Skeletal muscle tissue (tissue), 3 donors: ENCODE measurements at regions not wholly inside any gene's neighbourhood (a gene's known extent, or its start where the extent isn't known, plus 50 kb on each side); places are given as distances from the start of the nearest gene placed in this dataset.
"Not testable (repeated sequence)": the region's sequence is repeated elsewhere in the genome, so short reads cannot be mapped to it uniquely, and the experiment has no call there.

Experiments
- H3K27ac ChIP-seq: one replicate; pipeline ENCODE4 v1.7.0; 2013; ENCODE audit warnings: mild to moderate bottlenecking, low read depth, low read length, inconsistent platforms
- H3K27me3 ChIP-seq, 3 donors: one replicate each; pipeline ENCODE4 v1.7.0; 2013; ENCODE audit warnings: low read length in 3 of 3; ENCODE audit not compliant: control insufficient read depth in 3 of 3, insufficient read depth in 3 of 3
- H3K36me3 ChIP-seq, 3 donors: one replicate each; pipeline ENCODE4 v1.7.0; 2013; ENCODE audit warnings: low read length in 3 of 3; ENCODE audit not compliant: control insufficient read depth in 3 of 3, insufficient read depth in 3 of 3
- H3K4me1 ChIP-seq, 3 donors: one replicate each; pipeline ENCODE4 v1.7.0; 2013; ENCODE audit warnings: low read length in 3 of 3, mild to moderate bottlenecking in 3 of 3; ENCODE audit not compliant: control insufficient read depth in 3 of 3, insufficient read depth in 3 of 3
- H3K4me3 ChIP-seq, 3 donors: one replicate each; pipeline ENCODE4 v1.7.0; 2013; ENCODE audit warnings: low read length in 3 of 3
- H3K9ac ChIP-seq, 3 donors: one replicate each; pipeline ENCODE4 v1.7.0; 2013; ENCODE audit warnings: low read length in 3 of 3, mild to moderate bottlenecking in 3 of 3, moderate library complexity in 2 of 3, low read depth in 1 of 3
- H3K9me3 ChIP-seq, 3 donors: one replicate each; pipeline ENCODE4 v1.7.0; 2013; ENCODE audit warnings: low read length in 3 of 3; ENCODE audit not compliant: control insufficient read depth in 3 of 3
- donor health status: Osteomylitis.

DNA sequence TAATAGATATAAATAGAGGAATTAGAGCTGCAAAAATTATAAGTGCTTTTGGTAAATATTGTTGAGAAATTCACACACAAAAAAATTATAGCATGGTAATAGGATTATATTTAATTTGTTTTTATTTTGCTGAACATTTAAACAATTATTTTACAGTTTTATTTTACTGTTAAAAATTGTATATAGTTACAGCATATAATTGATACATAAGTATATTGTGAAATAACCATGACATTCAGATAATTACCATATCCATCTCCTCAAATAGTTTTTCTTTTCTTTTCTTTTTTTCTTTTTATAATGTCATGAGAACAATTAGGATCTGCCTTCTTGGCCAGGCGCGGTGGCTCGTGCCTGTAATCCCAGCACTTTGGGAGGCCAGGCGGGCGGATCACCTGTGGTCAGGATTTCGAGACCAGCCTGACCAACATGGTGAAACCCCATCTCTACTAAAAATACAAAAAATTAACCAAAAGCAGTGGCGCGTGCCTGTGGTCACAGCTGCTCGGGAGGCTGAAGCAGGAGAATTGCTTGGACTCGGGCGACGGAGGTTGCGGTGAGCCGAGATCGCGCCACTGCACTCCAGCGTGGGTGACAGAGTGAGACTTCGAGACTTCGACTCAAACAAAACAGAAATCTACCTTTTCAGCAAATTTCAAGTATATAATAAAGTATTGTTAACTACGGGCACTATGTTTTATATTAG, 654.2 kb downstream of the TENT5A start:
- Histone ChIP-seq H3K9ac (no peak overlapping the region), H3K27ac (no peak overlapping the region), H3K36me3 (no peaks in the 10 kb centered on the region), H3K9me3 (peaks cover 0 to 2% (median 0%) of the 10 kb centered on the region in 3 donors), H3K4me1 (no peaks in the 10 kb centered on the region), H3K27me3 (no peaks in the 10 kb centered on the region), H3K4me3 (no peak overlapping the region)

DNA sequence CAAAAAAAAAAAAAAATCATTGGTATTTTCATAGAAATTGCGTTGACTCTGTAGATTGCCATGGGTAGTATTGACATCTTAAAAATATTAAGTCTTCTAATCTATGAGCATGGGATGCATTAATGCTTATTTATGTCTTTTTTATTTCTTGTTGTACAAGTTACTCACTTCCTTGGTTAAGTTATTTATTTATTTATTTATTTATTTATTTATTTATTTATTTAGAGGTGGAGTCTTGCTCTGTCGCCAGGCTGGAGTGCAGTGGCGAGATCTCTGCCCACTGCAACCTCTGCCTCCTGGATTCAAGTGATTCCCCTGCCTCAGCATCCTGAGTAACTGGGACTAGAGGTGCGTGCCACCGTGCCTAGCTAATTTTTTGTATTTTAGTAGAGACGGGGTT, 656.0 kb downstream of the TENT5A start:
- not testable (repeated sequence) for H3K4me3 ChIP-seq, H3K27me3 ChIP-seq, H3K27ac ChIP-seq, H3K9ac ChIP-seq, H3K9me3 ChIP-seq, H3K36me3 ChIP-seq, H3K4me1 ChIP-seq

DNA sequence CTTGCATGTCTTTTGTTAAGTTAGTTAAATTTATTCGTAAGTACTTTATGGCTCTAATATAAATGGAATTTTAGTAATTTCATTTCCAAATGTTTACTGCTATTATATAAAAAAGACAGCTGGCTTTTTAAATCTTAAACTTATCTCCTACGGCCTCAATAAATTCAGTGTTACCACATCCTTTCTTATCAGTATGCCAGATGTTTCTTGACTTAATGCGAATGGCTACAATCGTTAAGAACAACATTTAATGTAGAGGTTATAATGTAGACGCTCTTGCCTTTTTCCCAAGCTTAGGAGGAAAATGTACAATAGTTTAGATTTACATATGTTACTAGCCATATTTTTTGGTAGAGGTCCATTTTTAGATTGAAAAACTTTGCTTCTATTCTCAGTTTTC, 659.4 kb downstream of the TENT5A start:
- no peaks in the 10 kb centered on the region for H3K4me1 ChIP-seq
- H3K27me3 ChIP-seq, result no peaks in the 10 kb centered on the region
- H3K27ac ChIP-seq, result no peak overlapping the region
- H3K4me3 ChIP-seq, result no peak overlapping the region
- no peak overlapping the region for H3K9ac ChIP-seq
- no peaks in the 10 kb centered on the region for H3K9me3 ChIP-seq
- no peaks in the 10 kb centered on the region for H3K36me3 ChIP-seq

DNA sequence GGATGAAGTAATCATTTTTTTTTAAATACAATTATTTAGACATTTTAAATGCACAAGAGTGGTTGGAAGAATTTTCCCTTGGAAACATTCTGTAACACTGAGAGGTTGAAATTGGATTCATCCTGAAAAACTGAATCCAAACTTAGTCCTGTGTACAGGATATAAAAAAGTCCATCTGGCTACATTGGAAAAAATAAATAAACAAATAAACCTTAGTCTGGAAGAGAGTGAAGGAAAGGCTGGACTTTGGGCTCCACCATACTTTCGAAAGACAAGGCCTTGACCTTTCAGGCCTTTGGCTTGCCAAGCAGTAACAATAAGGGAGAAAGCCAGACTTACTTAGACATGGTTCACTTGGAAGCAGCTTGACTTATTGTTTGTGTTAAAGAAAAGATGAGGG, 664.3 kb downstream of the TENT5A start:
- Histone ChIP-seq H3K4me3 (no peak overlapping the region), H3K9ac (no peak overlapping the region), H3K4me1 (peaks cover 0 to 3% (median 0%) of the 10 kb centered on the region in 3 donors), H3K27me3 (no peaks in the 10 kb centered on the region), H3K36me3 (no peaks in the 10 kb centered on the region), H3K27ac (no peak overlapping the region), H3K9me3 (no peaks in the 10 kb centered on the region)

DNA sequence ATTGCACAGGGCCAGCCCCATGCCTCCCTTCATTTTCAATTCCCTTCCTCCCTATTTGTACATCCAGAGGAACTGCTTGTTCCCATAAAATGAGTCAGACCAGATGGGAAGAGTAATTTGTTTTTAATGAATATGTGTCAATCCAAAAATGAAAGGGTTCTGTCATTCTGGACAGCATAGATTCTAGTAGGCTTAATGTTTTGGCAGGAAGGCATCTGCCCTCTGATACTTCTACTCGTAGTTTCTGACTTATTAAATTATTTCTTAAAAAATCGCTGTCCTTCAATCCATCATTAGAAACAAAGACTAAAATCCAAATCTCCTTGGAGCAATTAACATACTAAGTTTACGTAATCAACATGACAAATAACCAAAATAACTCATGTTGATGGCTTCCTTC, 665.5 kb downstream of the TENT5A start:
- Histone ChIP-seq H3K27ac (no peak overlapping the region), H3K9me3 (no peaks in the 10 kb centered on the region), H3K27me3 (no peaks in the 10 kb centered on the region), H3K36me3 (no peaks in the 10 kb centered on the region), H3K9ac (no peak overlapping the region), H3K4me1 (peaks cover 0 to 3% (median 0%) of the 10 kb centered on the region in 3 donors), H3K4me3 (no peak overlapping the region)

DNA sequence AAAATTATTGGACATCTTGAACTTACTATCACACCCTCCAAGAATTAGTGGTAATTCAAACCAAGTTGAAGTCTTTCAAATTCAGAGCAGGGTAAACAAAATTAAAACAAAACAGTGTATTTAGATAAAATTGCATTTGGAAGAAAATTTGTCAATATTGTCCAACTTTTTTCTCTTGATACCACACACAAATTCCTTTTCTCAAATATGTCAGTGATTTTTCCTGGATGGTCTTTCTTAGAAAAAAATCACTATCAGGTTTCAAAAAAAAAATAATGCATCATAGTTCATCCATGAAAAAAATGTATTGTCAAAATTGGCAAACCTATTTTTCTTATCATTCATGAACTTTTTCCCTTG, 667.1 kb downstream of the TENT5A start:
- Histone ChIP-seq H3K27ac (no peak overlapping the region), H3K4me1 (peaks cover 0 to 3% (median 0%) of the 10 kb centered on the region in 3 donors), H3K4me3 (no peak overlapping the region), H3K9ac (no peak overlapping the region), H3K9me3 (no peaks in the 10 kb centered on the region), H3K36me3 (no peaks in the 10 kb centered on the region), H3K27me3 (no peaks in the 10 kb centered on the region)

DNA sequence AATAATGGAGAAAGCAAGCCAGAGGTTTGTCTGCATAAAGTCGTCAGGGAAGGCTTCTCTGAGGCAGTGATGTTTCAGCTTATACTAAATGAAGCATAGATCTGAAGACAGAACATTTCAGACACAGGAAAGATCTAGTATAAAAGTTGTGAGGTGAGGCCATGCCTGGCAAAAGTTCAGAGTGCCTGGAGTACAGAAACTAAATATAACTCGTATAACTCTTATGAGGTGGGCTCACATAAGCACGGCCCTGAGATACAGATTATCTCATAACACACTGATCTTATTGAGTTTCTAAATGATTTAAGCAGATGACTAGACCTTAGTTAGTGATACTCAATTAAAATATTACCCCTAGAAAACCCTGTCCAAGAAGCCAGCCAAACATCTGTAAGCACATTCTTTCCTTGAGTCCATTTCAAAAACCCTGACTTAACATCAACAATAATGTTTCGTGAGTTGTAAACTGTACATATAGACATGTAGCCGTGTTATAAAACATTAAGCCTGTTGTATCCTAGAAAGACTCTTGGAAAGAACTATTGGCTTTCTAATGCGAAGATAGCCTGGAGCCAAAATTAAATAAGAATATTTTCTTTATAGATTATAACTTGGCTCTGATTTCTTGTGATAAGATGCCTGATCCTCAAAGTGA, 667.6 kb downstream of the TENT5A start:
- Histone ChIP-seq H3K4me1 (peaks cover 0 to 3% (median 0%) of the 10 kb centered on the region in 3 donors), H3K4me3 (no peak overlapping the region), H3K9me3 (no peaks in the 10 kb centered on the region), H3K36me3 (no peaks in the 10 kb centered on the region), H3K27me3 (no peaks in the 10 kb centered on the region), H3K9ac (no peak overlapping the region), H3K27ac (no peak overlapping the region)

DNA sequence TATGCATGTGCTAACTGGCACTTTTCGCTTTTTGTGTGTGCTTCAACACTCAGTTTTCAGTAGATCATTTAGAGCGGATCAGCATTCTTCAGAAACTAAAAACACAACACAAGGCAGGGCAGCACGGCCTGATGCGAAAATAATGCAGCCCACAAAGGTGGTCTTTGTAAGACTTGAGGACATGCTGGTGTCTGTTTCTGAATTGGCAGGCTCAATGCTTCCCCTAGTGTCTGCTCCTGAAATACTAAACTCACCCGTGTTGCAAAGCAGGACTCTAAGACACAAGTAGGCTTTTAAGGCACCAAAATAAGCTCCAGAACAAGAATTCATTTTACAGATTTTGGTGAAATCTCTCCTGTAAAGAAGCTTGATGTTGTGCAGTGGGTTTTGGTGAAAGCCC, 676.5 kb downstream of the TENT5A start:
- Histone ChIP-seq H3K4me3 (no peak overlapping the region), H3K27me3 (no peaks in the 10 kb centered on the region), H3K9ac (no peak overlapping the region), H3K36me3 (no peaks in the 10 kb centered on the region), H3K27ac (no peak overlapping the region), H3K9me3 (no peaks in the 10 kb centered on the region), H3K4me1 (no peaks in the 10 kb centered on the region)

DNA sequence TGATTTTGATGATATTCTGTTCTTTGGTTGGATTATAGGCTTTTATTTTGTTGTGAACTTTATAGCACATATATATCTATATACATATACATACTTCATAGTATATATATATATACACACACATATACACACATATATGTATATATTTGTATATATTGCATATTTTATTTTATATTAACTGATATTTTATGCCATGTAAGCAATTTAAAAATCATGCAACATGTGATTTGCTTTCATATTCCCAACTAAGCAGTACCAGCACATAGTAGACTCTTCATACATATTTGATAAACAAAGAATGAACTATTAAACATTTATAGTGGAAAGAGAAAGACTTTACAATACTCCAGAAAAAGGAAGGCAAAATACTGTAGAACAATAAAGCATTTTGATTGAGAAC, 679.2 kb downstream of the TENT5A start:
- H3K9me3 ChIP-seq, result no peaks in the 10 kb centered on the region
- H3K36me3 ChIP-seq, result no peaks in the 10 kb centered on the region
- no peaks in the 10 kb centered on the region for H3K27me3 ChIP-seq
- H3K27ac ChIP-seq, result no peak overlapping the region
- no peak overlapping the region for H3K4me3 ChIP-seq
- no peaks in the 10 kb centered on the region for H3K4me1 ChIP-seq
- H3K9ac ChIP-seq, result no peak overlapping the region

DNA sequence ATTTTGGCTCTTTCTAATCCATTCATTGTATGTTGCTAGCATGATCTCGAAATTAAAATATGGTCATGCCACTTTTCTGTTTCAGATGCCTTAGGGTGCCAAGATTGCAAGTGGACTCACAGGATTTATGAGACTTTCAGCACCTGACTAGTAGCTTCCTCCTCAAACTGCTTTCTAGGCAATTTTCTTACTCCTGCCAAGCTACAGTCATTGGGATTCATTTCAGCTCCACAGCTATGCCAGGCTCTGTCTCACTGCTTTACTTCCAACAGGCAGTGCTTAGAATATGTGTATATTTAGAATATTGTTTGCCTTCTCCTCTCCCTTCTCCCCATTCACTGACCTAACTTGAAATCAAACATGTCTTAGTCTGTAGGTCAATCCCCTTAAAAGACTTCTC, 681.4 kb downstream of the TENT5A start:
- Histone ChIP-seq H3K27me3 (no peaks in the 10 kb centered on the region), H3K36me3 (no peaks in the 10 kb centered on the region), H3K4me1 (no peaks in the 10 kb centered on the region), H3K9ac (no peak overlapping the region), H3K9me3 (no peaks in the 10 kb centered on the region), H3K27ac (no peak overlapping the region), H3K4me3 (no peak overlapping the region)
